ENCODE measurements at regions not wholly inside any gene's neighbourhood (a gene's known extent, or its start where the extent isn't known, plus 50 kb on each side); places are given as distances from the start of the nearest gene placed in this dataset.

- CTCF ChIA-PET, result no interaction called here
- H3K27me3 ChIP-seq (ENCODE audit: insufficient read depth, low read length), result peaks cover 35% of the 10 kb centered on the region
Observed at GRCh38 chr1:223471566-223471965, 78.4 kb downstream of the CCDC185 start.

More at GRCh38 chr1:223471566-223471965, 78.4 kb downstream of the CCDC185 start:
- Histone ChIP-seq H3K4me2 (ENCODE audit: low read length) (no peak overlapping the region), H2AFZ (ENCODE audit: low read depth, low read length, poor library complexity, severe bottlenecking) (no peak overlapping the region), H3K36me3 (ENCODE audit: control insufficient read depth in 1 of 2, insufficient read depth in 2 of 2, low read length in 2 of 2) (no peaks in the 10 kb centered on the region), H3K79me2 (ENCODE audit: insufficient read depth, low read length) (no peaks in the 10 kb centered on the region), H3K9me2 (ENCODE audit: insufficient read depth) (no peaks in the 10 kb centered on the region), H3K9ac (ENCODE audit: low read length) (no peak overlapping the region), H4K20me1 (ENCODE audit: insufficient read depth) (no peaks in the 10 kb centered on the region), H3K4me1 (ENCODE audit: control insufficient read depth in 1 of 2, insufficient read depth in 2 of 2, low read length in 2 of 2) (no peaks in the 10 kb centered on the region), H3K4me3 (replicated peaks in 1 of 2; ENCODE audit: low read depth in 1 of 2, low read length in 2 of 2) (no peak overlapping the region), H3K27ac (ENCODE audit: low read depth, low read length) (no peak overlapping the region), H3K9me3 (ENCODE audit: control insufficient read depth in 1 of 2, insufficient read depth in 1 of 2, low read depth in 1 of 2, low read length in 2 of 2) (no peaks in the 10 kb centered on the region)
- TF ChIP-seq CBX3 (IDR thresholded peaks at IDR 0.05; ENCODE audit: low read depth), result no peak
- no peak for TF ChIP-seq ATF3 (IDR thresholded peaks at IDR 0.05)
- no peak for TF ChIP-seq ZNF274 (IDR thresholded peaks at IDR 0.05; ENCODE audit: low read depth, low read length)
- TF ChIP-seq RAD21 (IDR thresholded peaks at IDR 0.05; ENCODE audit: low read depth), result no peak
- no peak for TF ChIP-seq TCF7L2 (IDR thresholded peaks at IDR 0.05; ENCODE audit: borderline replicate concordance, extremely low read depth, insufficient read depth, insufficient read length)
- no peak for TF ChIP-seq EGR1 (IDR thresholded peaks at IDR 0.05; ENCODE audit: low read depth)
- TF ChIP-seq EZH2 (IDR thresholded peaks at IDR 0.05), result no peak
- TF ChIP-seq POLR2AphosphoS5 (IDR thresholded peaks at IDR 0.05; ENCODE audit: low read depth, low read length), result no peak
- TF ChIP-seq YY1 (IDR thresholded peaks at IDR 0.05; ENCODE audit: extremely low read depth, insufficient replicate concordance, low read depth, low read length), result no peak
- no peak for TF ChIP-seq SP1 (IDR thresholded peaks at IDR 0.05; ENCODE audit: low read depth)
- TF ChIP-seq SRF (IDR thresholded peaks at IDR 0.05; ENCODE audit: low read depth), result no peak
- TF ChIP-seq REST (IDR thresholded peaks at IDR 0.05; ENCODE audit: low read depth), result no peak
- no peak for TF ChIP-seq FOSL1 (IDR thresholded peaks at IDR 0.05; ENCODE audit: low read depth)
- no peak for TF ChIP-seq POLR2A (IDR thresholded peaks at IDR 0.05; ENCODE audit: borderline replicate concordance, extremely low read depth, insufficient read depth, insufficient read length)
- no TSS peak for BruUV-seq (replicated peaks)
- RAD21 ChIA-PET (ENCODE audit: low non-redundant PET in 1 of 2, low total read pairs in 2 of 2, uncharacterized antibody in 2 of 2, unreplicated experiment in 2 of 2), result no interaction called here
- intact Hi-C loops (cut with micrococcal nuclease), result no loop called here
- POLR2A ChIA-PET, result no interaction called here
- DNase-seq (ENCODE audit: low read depth, low spot score), result no peak
- ATAC-seq, result no peak
